Psoas muscle (tissue), 7 donors: ENCODE measurements at regions not wholly inside any gene's neighbourhood (a gene's known extent, or its start where the extent isn't known, plus 50 kb on each side); places are given as distances from the start of the nearest gene placed in this dataset.

Experiments used
- ATAC-seq, 4 donors: fragments of 200-7000 bp; cut with Tn5 transposase; one replicate each; pipeline ENCODE4 v1.9.1; 2020; ENCODE audit warnings: moderate library complexity in 3 of 4, mild to moderate bottlenecking in 2 of 4
- DNase-seq, 2 donors: peaks; one replicate each; pipeline ENCODE4 v3.0.0-alpha.2; 2020
- H3K27ac ChIP-seq: fragments of 200-600 bp; one replicate; pipeline ENCODE4 v1.8.0; 2022
- H3K27me3 ChIP-seq, 3 donors: fragments of 200-600 bp in 1 of 3; one replicate each; pipeline versions ENCODE4 v1.6.1 to v1.8.0; 2013 to 2022; ENCODE audit warnings: low read length in 2 of 3, mild to moderate bottlenecking in 2 of 3, moderate library complexity in 1 of 3; ENCODE audit not compliant: insufficient read depth in 3 of 3
- H3K36me3 ChIP-seq, 2 donors: fragments of 200-600 bp in 1 of 2; one replicate each; pipeline versions ENCODE4 v1.6.1 to v1.8.0; 2013 to 2022; ENCODE audit warnings: low read depth in 1 of 2, mild to moderate bottlenecking in 1 of 2, moderate library complexity in 1 of 2; ENCODE audit not compliant: insufficient read depth in 1 of 2
- H3K4me1 ChIP-seq: fragments of 200-600 bp; one replicate; pipeline ENCODE4 v1.8.0; 2022
- H3K4me3 ChIP-seq: fragments of 200-600 bp; one replicate; pipeline ENCODE4 v1.8.0; 2022; ENCODE audit warnings: mild to moderate bottlenecking
- H3K9me3 ChIP-seq: fragments of 200-600 bp; one replicate; pipeline ENCODE4 v1.8.0; 2022
- CTCF ChIP-seq: fragments of 200-600 bp; IDR thresholded peaks from one replicate; pipeline ENCODE4 v1.8.0; 2022; ENCODE audit warnings: antibody characterized with exemption
- WGBS, 3 donors: extraction: QIAGEN DNeasy Blood & Tissue Kit; methylation state at CpG; one replicate each; pipeline versions ENCODE4 v1.1.6 to v1.1.7; 2013; 5-methylcytosine and 5-hydroxymethylcytosine counted together
- intact Hi-C, 2 donors: fragments of 100-400 bp; cut with DNase I; formaldehyde crosslinking; loops; one replicate each; pipeline versions ENCODE4 v1.11.0 to v1.14.2; 2022
- donor health status: healthy with polysubstance abuse.
- donor health status: DM: no; HTN: no; CAD: no; lungs with moderate emphysema.
- donor health status: Bipolar disorder and iron deficiency.
- donor health status: healthy.
- donor health status: DM: yes; HTN: yes; CAD: no.
- donor health status: DM: no; HTN: no; CAD: no.
- donor health status: DM: yes; HTN: yes; CAD: no.

GRCh38 chr3:112747624-112748023, 99.0 kb downstream of the CD200R1L start:
- WGBS, 3 donors, result 88 to 97% (median 91%) methylated on average over 3 of the region's 3 CpGs
- no peaks in the 10 kb centered on the region for H3K9me3 ChIP-seq
- TF ChIP-seq CTCF, result no peak
- H3K27me3 ChIP-seq, result no peaks in the 10 kb centered on the region
- no peak overlapping the region for H3K4me3 ChIP-seq
- ATAC-seq, result no peak
- no peaks in the 10 kb centered on the region for H3K36me3 ChIP-seq
- no peak overlapping the region for H3K27ac ChIP-seq
- H3K4me1 ChIP-seq, result no peaks in the 10 kb centered on the region
- DNase-seq, result no peak
- intact Hi-C loops, result no loop called here

GRCh38 chr3:112746675-112747280, 99.9 kb downstream of the CD200R1L start:
- Histone ChIP-seq H3K27me3 (no peaks in the 10 kb centered on the region), H3K27ac (no peak overlapping the region), H3K4me3 (no peak overlapping the region), H3K9me3 (no peaks in the 10 kb centered on the region), H3K36me3 (no peaks in the 10 kb centered on the region), H3K4me1 (no peaks in the 10 kb centered on the region)
- ATAC-seq (no peak), DNase-seq (no peak)
- 78 to 83% (median 82%) methylated on average over 6 of the region's 6 CpGs for WGBS, 3 donors
- no peak for TF ChIP-seq CTCF
- intact Hi-C loops, result no loop called here

GRCh38 chr3:112745567-112746248, 101.0 kb downstream of the CD200R1L start:
- TF ChIP-seq CTCF, result no peak

GRCh38 chr3:112744825-112745566, 101.7 kb downstream of the CD200R1L start:
- H3K27ac ChIP-seq, result no peak overlapping the region
- no peaks in the 10 kb centered on the region for H3K4me1 ChIP-seq
- no peaks in the 10 kb centered on the region for H3K27me3 ChIP-seq
- ATAC-seq, result no peak
- no peaks in the 10 kb centered on the region for H3K9me3 ChIP-seq
- H3K36me3 ChIP-seq, result no peaks in the 10 kb centered on the region
- intact Hi-C loops, result no loop called here
- DNase-seq, result no peak
- 39 to 50% (median 39%) methylated on average over 2 of the region's 2 CpGs for WGBS, 3 donors
- TF ChIP-seq CTCF, result no peak
- H3K4me3 ChIP-seq, result no peak overlapping the region

More at GRCh38 chr3:112745567-112746248, 101.0 kb downstream of the CD200R1L start:
- H3K27ac ChIP-seq, result no peak overlapping the region
- H3K4me3 ChIP-seq, result no peak overlapping the region
- H3K4me1 ChIP-seq, result no peaks in the 10 kb centered on the region
- intact Hi-C loops, result no loop called here
- no peaks in the 10 kb centered on the region for H3K9me3 ChIP-seq
- no peaks in the 10 kb centered on the region for H3K27me3 ChIP-seq
- DNase-seq, result no peak
- ATAC-seq, result no peak
- 69 to 93% (median 93%) methylated on average over 4 of the region's 4 CpGs for WGBS, 3 donors
- H3K36me3 ChIP-seq, result no peaks in the 10 kb centered on the region
